GM21390 (cell line): ENCODE measurements at regions not wholly inside any gene's neighbourhood (a gene's known extent, or its start where the extent isn't known, plus 50 kb on each side); places are given as distances from the start of the nearest gene placed in this dataset.

ENCODE experiments used
- ATAC-seq: cut with Tn5 transposase; IDR thresholded peaks from one replicate; pipeline ENCODE4 v1.9.1; 2021; ENCODE audit not compliant: unreplicated experiment

DNA sequence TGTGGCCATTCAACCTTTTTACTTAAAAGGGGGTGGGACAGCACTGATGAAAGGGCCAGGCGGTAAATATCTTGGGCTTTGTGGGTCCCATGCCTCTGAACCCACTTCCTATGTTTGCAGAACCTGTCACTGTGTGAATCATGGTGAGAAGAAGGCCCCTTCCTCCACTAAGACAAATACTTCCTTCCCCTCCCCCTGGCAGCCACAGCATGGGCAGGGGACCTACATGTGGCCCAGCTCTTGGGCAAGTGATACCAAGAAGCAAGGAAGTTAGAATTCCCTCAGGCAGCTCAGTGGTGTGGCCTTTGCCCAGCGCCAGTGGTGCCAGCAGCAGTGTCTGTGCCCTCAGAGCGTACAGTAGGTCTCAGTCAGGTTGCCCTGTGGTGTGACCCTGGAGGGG, 168.6 kb downstream of the TRIM33 start:
- ATAC-seq = no peak

DNA sequence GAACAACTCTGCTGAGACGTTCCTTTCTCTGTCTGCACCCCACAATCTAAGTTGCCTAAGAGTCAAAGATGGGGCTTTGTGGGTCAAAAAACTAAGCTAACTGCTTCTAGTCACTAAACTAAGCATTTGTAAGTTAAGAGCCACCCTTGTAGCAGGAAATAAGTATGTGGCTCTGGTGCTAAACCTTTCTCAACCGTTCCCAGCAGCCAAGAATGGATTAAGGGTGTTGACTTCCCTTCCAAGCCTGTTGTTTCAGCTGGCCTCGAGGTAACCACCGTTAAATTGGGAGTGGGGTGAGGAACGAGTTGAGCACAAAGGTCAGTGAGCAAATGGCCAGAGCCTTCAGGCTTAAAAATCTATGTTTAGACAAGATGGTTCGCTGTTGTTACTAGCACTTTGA, 169.1 kb downstream of the TRIM33 start:
- ATAC-seq = no peak

DNA sequence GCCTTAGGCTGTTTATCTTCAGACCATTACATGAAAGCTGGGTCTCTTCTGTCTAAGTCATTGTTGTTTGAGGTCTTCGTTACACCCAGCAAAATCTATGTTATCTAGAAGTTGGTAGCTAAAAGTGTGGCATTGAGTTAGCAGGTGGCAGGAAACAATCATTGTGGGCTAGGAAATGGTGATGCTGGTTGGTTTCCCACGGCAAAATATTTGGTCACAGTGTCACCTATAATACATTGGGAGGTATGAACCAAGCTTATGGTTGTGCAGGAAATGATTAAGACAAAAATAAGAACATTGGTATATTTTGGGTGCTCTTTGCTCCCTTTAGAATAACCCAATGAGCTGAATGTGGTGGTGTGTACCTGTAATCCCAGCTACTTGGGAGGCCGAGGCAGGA, 169.7 kb downstream of the TRIM33 start:
- no peak for ATAC-seq

DNA sequence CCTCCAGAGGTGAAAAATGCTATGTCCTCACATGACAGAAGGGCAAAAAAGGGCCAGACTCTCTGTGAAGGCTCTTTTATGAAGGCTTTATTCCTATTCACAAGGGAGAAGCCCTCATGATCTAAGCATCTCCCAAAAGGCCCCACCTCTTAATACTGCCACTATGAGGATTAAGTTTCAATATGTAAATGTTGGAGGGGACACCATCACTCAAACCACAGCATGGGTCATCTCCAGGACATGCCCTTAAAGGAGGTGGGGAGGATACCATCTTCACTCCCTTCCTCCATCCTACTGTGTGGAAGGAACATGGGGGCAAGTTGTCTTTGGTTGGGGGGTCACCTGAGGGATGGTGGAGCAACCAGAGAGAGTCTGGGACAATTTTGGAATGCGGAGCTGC, 170.1 kb downstream of the TRIM33 start:
- ATAC-seq = no peak

DNA sequence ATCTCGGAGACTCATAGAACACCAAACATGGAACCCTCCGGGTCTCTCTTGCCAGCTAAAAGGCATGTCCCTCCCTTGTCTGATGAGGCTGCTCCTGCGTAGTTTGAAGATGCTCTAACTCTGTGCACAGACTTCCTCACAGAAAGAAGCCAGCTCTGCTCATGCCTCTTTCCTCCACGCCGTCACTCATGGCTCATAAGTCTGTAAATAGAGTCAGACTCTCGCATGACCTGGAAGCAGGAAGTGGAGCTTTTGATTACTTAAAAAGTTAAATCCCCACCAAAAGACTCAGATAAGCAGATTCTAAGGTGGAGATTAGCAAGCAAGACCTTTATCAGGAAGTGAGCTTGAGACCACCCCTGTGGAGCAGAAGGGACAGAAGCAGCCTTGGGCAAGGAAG, 171.6 kb downstream of the TRIM33 start:
- ATAC-seq = no peak

DNA sequence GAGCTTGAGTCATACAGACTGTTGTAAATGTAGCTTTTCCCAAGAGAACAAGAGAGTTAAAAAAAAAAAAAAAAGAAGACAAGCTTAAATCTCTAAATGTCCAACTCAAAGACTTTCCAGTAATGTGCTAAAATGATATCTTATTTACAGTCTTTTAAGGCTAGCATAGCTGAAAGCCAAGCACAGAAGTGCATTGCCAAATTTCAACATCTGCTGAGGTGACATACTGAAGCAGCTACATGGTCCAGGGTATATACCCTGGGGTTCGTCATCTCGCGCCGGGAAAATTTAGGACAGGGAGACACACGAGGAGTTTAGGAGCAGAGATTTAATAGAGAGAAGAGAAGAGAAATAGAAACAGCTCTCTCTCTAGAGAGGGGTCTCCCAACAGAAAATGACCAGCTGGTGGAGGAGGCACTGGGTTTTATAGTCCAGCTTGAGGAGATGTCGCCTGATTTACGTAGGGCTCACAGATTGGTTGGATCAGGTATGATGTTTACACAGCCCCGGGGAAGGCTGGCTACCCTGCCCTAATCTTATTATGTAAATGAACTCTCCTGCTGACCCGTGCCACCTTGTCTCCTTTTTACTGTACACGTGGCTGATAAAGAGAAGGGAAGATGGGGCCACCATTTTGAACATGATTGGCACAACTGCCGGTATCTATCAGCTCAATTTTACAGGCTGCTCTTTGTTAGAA, 172.7 kb downstream of the TRIM33 start:
- ATAC-seq = no peak

DNA sequence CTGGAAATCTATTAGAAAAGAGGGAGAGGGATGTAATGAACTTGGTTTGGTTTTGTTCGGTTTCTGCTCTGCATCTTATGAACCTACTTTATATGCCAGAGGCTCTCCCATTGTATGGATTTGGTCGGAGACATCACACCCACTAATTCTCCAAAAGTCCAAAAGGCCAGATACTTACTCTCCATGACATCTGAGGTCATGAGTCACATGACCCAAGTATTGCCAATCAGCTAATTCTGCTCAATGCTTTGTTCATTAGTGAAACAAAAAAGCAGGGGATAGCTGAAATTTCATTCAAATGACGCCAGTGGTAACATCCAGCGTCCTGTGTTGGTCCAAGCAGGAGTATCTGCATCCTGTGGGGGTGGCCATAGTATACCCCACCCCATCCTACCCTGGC, 173.6 kb downstream of the TRIM33 start:
- ATAC-seq = no peak

DNA sequence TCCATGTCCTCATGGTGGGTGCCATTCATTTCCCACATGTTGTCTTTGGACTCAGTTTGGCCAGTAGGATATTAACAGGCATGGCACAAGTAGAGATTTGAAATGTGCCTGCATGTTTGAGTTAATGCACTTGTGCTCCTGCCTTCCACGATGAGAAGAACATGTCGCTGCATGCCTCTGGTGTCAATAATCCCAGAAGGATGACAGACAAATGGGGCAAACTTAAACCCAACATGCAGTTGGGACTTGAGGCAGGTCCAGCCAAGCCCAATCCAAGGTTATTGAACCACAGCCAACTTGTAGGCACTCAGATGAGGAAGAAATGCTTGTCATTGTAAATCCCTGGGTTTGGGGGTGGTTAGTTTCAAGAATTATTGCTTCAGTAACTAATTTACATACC, 174.6 kb downstream of the TRIM33 start:
- ATAC-seq = no peak

DNA sequence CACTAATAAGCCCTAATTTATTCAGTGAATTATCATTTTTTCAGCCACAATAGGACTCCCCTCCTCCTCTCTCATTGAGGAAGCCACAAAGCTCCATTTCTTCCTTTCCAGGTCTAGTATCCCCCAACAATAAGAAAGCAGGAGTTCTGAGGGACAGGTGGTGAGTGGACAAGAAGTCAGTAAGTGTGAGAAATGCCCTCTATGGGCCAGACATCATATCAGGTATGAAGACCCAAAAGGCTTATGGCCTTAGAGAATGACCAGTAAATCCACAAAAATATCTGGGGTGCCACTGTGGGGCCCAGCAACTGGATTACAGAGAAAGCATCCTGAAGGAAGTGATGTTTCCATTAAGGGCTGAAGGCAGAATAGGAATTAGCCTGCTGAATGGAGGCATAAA, 175.7 kb downstream of the TRIM33 start:
- no peak for ATAC-seq

DNA sequence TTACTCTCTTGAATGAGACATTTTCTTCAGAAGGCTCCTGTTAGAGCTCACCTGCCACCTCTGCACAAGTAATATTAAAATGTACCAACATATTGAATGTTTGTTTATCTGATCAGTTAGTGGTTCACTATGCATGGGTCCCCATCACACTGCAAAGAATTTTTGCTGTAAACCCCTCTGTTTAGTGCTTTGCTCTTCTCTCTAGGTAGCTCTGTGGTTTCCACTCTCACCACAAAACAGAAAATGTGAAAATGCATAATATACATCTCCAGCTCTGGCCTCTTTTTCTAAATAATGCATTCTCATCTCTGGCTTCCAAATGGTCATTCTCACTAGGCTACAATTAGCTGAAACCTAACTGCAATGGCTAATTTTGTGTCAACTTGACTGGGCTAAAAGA, 176.7 kb downstream of the TRIM33 start:
- ATAC-seq = no peak

DNA sequence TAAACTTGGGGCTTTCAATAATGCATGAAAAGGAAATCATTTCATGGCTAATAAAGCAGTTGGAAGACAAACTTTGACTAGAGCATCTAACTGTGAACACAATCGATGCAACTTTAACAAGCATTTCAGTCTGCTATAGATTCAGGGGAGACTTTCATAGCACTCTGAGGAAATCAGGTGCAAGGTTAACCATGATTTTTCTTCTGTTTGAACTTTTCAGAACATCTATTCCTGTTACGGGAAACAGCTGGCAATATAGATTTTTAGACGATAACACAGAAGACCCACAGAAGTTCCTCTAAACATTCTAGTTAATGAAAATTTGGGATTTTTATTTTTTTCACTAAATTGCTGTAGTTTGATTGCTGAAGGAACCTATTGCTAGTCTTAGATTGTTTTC, 177.3 kb downstream of the TRIM33 start:
- ATAC-seq = no peak

DNA sequence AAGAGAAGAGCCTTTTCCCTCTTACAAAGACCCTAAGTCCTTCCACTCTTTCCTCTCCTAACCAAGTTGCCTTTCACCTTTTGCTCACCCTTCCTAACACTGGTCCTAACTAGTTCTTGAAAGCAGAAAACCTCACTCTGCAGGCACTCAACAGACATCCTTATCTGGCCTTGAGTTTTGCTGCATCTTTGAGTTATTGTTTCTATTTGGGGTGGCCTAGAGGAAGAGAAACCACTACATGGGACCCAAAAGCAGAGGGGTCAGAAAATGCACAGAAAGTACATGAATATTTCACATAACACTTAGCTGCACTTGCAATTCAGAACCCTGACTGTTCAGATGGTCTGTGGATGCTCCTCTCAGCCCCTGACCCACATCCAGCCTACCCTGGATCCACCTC, 178.3 kb upstream of the SYT6 start:
- no peak for ATAC-seq

DNA sequence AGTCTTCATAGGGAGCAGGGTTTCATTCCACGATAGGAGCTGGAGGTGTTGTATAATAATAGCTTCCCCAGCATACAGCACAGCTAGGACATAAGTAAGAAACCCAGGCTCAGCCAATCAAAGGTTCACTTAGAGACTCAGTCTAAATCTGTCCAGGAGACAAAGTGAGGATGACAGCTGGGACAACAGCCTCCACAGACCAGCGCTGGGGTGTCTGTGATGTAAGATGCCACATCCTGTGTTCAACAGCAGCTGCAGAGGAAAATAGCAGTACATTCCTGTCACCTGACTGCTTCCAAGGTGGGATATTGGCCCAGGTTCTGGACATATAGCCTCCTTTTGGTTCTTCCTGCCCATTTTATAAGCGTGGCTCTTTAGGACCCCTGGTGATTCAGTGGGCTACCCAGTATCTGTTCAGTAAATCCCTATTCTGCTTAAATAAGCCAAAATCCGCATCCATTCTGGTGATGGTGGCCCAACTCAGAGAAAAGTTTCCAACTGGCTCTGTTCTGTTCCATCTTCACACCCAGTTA, 176.8 kb upstream of the SYT6 start:
- ATAC-seq = no peak

DNA sequence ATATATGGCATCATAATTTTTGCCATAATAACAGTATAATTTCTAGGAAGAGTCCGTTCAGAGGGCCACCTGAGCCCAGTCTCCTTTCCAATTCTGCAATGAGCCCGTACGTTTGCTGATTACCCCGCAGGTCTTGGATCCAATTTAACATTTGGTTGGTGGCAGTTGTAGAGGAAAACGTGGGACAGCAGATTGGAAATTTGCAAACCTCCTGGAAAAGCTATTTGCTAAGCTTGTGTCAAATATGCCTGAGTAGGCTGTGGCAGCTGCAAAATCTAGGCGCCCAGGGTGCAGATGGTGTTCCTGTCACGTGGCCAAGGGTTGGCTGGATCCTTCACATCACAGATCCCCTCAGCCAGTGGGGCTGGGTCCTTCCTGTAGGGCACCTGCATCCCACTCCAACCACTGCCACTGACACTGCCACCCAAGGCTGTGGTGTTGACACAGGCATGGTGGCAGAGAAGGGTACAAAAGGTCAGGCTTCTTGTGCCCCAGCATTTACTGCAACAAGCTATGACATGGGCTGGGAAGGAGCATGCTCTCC, 174.8 kb upstream of the SYT6 start:
- no peak for ATAC-seq

DNA sequence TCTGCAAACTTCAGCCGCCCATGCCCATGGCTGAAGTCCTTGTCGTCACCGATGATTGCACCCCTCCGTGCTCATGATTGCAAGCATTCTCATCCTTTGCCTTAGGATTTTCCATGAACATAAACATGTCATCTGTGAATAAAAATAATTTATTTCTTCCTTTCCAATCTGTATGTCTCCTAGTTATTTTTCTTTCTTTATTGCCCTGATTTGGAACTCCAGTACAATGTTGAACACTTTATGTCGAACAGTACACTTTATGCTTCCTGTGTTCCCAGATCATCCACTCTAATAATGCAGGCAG, 170.9 kb upstream of the SYT6 start:
- ATAC-seq = no peak

DNA sequence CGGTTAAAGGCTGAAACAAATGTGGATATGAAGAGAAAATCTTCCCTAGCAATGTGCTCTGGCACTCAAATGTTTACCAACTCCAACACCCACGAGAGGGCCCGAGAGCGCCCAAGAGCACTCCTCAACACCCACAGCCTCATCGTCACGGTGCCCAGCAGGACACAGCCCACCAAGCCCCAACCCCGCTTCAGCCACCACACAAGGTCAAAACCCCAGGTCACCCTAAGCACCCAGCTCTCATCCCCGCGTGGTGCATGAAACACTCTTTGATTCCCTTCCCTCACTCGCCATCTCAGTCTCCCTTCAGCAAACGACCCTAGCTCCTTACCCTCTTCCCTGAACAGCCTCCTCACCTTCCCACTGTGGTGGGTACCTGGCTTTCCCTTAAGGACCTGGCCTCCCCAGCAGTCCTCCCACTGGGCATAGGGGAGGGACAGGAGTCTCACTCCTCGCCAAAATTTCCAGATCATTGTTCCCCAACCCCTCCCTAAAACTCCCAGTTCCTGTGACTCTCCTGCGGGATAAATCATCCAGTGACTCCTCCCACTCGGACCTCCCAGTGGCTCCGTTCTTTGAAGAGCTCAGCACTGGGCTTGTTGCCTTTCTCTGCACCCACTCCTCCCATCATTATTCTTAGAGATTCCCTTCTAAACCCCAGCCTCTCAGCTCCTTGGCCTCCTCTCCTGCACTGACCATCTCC, 170.4 kb upstream of the SYT6 start:
- ATAC-seq = no peak

DNA sequence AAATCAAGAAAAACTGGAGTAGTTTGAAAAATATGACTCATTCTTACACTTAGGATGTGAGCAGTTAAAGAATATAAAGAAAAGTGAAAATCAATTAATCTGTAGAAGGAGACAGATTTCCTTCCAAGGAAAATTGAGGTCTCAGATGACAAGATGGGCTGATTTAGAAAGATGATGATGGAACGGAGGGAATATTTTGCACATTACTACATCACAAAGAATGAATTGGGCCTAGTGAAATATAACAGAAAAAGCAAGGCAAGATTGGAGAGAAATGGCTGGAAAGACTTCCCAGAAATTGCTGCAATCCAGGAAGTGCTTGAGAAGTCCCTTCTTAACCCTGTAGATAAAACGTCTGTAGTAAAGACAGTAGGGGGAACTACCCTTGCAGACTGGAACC, 169.1 kb upstream of the SYT6 start:
- ATAC-seq = no peak

DNA sequence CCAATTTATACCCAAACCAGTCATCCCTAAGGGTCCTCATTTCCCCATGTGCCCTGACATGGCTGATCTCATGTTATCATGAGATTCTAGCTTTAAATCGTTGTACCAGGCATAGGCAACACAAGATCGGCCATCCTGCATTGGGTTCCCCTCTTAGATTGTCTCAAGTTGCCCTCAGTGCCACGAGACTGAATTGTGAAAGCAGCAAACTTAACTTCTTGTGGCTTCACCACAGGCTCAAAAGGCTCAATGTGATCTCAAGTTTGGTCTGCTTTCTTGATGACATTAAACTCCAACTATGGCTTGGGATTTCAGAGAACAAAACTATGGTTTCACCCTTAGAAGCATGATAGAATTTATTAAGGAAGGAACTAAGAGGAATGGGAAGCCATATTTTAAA, 168.5 kb upstream of the SYT6 start:
- no peak for ATAC-seq

DNA sequence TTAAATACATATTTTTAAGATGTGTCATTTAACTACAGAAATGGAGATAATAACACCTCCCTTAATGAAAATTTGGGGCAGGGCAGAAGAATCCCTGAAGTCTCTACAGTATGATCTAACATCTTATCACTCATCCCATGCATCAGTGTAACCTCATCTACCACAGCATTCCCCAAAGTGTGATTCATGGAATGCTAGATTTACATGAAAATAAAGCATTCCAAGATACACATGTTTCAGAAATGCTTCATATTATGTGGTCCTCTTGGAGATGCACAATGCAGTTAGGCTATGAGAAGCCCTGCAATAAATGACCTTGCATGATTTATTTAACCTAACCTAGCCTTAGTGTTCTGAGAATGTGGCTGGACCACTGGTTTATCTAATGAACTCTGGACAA, 166.9 kb upstream of the SYT6 start:
- ATAC-seq = no peak

DNA sequence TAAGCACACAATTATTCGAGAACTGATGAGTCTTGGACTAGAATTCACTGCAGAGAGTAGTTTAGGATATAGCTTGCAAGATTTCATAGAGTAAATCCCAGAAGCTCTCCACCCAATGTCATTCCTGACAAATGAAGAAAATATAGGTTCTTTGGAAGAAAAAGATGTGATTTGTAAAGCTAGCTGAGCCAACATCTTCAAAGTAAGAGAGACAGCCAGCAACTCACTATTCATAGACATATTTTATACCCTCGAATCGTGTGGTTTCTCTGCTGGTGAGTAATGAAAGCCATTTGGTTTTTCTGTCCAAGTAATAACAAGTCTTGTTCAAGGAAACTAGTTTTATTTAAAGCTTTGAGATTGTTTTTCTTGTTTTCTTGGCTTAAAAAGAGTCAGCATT, 165.7 kb upstream of the SYT6 start:
- no peak for ATAC-seq

DNA sequence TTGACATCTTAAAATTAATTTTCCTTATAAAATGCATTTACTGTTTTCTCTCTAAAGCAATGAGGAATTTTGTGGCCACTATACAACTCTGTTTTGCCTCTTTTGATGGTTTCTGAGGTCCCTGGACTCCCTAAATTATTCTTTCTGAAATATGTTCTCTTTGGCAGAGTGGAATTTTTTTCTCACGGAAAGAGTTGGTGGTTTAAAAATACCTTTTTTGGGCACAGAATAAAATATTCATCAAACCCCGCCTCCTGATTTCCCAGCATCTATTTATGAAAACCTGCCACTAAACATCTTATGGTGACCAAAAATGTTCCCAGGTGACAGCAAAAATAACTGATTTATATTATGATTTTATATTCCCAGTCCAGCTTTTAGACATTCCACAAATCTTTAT, 165.3 kb upstream of the SYT6 start:
- ATAC-seq = no peak

DNA sequence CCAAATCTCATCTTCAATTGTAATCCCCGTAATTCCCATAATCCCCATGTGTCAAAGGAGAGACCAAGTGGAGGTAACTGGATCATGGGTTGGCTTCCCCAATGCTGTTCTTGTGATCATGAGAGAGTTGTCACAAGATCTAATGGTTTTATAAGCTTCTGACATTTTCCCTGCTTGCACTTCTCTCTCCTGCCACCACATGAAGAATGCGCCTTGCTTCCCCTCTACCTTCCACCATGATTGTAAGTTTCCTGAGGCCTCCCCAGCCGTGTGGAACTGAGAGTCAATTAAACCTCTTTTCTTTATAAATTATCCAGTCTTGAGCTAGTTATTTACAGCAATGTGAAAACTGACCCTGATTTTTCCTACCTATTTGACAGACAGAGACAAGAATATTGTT, 162.5 kb upstream of the SYT6 start:
- no peak for ATAC-seq

DNA sequence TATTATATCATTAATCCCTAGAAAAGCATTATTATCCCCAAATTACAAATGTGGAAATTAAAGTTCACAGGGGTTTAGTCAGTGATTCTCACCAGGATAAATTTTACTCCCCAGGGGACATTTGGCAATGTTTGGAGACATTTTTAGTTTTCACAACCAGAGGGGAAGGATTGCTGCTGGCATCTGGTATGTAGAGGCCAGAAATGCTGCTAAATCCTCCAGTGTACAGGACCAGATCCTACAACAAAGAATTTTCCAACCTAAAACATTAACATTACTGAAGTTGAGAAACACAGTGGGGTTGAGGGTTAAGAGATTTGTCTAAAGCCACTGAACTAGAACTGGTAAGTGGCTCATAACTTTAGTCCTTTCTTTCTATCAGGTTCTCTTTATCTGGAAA, 162.0 kb upstream of the SYT6 start:
- ATAC-seq = no peak
